ENCODE measurements at regions not wholly inside any gene's neighbourhood (a gene's known extent, or its start where the extent isn't known, plus 50 kb on each side); places are given as distances from the start of the nearest gene placed in this dataset.

DNA sequence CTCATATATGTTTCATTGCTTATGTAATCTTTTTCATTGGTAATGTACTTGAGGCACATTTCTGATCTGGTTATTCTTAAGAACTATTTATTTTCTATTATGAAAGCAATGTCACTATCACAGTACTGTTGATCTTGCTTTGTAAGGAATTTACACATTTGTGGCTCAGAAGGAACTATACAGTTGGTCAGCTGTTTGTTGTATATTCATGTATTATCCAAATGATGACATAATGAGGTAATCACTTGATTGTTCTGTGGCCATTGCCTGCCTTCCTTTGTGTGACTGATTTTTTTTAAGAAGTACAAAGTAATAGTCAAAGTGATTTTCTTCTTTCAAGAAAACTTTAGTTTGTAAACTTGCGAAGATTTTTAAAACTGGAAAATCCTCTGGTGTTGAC, 399.9 kb downstream of the TMEM161B start:
- no peak for DNase-seq

DNA sequence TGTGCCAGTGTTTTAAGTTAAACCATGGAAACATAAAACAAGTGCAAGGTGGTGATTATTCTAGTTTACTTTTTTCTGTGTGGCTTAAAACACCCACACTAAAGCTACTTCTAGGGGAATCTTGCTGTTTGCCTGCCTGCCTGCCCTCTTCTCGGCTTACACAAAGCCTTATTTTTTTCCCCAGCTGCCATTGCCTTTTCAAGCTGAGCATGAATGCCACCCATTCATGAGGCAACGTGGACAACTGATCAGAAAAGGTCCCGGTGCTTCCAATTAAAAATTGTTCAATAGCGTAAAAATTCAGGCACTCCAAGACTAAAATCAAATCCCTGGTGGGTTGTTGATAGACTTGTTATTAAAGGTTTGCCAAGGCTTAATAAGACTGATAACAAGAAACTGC, 401.4 kb downstream of the TMEM161B start:
- no peak for DNase-seq

DNA sequence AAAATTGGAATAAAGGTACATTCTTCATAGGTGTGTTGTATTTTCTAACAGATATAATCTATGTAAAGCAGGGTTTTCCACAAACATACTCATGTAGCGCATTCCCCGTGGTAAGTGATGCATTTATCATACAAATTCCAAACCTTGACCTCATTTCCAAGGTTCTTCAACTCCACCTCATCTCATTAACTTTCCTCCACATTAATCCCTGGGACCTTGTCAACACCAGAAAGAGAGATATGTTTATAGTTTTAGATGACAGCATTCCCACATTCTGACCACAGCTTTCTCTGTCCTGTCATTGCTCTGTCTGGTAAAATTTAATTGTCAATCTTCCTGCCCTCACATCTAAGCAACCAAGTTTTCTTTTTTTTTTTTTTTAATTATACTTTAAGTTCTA, 415.1 kb downstream of the TMEM161B start:
- DNase-seq = no peak

DNA sequence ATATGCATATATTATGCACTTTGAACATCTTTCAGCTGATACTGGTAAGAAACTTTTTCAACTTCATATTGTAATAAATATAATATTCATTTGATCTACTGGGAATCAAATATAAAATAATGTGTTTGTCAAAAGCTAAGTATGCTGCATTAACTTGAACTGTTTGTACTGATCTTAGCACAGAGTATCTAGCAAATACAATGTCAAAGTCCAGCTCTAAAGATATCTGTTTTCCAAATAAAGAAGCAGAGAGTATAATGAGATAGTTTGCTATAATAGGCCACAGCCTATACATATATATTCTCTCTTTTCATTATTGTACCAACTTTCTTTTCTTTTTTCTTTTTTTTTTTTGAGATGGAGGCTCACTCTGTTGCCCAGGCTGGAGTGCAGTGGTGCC, 417.0 kb downstream of the TMEM161B start:
- no peak for DNase-seq

DNA sequence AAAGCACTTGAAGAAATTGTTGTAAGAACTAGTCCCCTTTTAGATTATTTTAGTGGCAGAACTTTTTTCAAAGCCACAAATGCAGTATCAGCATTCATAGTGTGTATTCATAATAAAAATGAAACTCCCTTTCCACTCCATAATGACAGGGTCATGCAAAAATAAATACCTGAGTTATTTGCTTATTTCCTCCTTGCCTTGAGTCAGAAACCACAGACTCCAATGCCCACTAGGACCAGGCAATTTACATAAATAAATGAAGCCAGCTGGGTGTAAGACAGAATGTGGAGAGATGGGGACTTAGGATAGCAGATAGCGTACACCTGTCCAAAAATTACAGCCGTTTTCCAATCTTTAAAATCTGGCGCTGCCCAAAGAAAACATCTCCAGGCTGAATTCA, 417.8 kb downstream of the TMEM161B start:
- DNase-seq = no peak

DNA sequence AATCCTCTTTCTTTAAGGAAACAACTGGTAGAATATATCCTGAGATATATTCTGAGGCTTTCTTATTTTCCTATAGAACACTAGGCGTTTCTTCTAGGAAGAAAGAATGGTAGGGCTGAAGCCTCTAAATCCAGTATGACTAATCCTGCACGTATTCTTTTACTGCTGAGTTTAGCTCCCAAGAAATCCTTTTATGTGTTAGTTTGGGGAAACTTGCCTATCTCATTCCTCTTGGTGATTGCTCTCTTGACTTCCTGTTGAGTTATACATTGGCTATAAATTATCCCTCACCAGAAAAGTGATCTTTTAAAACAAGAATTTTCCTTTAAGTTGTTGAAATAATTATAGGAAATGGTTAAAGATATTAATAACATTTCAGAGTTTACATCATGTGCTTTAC, 422.9 kb downstream of the TMEM161B start:
- no peak for DNase-seq

DNA sequence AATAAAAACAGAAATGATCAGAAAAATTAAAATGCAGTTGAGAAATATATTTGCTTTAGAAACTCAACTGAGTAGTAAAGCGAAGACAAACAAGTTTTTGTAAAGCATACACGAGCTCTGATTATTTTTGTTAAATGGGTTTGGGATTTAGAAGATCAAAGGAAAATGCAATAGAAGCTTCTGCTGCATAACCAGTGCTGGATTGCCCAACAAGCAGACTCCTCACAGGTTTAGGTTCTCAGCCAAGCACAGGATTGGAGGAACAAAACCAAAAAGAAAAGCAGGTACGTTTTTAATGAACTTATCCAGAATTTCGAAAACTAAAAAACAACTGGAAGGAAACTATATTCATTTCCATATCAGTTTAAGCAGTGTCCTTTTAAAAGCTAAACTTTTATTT, 423.8 kb downstream of the TMEM161B start:
- no peak for DNase-seq

DNA sequence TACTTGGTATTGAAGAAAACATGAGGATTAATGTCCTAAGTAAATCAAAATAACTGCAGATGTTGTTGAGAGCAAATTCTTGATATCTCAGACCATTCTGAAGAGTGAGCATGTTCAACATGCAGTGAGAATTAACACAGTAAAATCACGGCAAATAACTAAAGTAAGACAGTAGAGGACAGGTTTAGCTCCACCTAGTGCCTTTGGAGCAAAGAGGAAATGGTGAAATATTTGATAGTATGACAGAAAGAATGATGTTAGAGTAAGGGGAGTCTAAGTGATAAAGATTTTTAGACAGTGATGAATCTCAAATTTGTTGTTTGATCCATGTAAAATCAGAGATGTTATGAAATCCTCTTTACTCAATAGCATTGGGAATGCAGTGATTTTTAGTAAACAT, 424.2 kb downstream of the TMEM161B start:
- no peak for DNase-seq

DNA sequence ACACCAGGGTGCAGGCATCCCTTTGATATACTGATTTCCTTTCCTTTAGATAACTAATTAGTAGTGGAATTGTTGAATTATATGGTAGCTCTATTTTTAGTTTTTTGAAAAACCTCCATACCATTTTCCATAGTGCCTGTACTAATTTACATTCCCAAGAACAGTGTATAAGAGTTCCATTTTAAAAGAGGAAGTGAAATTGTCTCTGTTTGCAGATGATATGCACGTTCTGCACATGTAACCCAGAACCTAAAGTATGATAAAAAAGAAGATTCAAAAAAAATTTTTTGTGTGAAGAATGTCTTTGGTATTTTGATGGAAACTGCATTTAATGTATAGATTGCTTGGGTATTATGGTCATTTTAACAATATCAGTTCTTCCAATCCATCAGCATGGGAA, 424.0 kb upstream of the CCNH start:
- DNase-seq = no peak

DNA sequence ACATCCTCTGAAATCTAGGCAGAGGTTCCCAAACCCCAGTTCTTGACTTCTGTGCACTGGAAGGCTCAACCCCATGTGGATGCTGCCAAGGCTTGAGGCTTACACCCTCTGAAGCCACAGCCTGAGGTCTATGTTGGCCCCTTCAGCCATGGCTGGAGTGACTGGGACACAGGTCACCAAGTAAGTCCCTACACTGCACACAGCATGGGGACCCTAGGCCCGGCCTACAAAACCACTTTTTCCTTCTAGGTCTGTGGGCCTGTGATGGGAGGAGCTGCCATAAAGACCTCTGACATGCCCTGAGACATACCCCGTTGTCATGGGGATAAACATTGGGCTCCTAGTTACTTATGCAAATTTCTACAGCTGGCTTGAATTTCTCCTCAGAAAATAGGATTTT, 418.8 kb upstream of the CCNH start:
- DNase-seq = no peak

DNA sequence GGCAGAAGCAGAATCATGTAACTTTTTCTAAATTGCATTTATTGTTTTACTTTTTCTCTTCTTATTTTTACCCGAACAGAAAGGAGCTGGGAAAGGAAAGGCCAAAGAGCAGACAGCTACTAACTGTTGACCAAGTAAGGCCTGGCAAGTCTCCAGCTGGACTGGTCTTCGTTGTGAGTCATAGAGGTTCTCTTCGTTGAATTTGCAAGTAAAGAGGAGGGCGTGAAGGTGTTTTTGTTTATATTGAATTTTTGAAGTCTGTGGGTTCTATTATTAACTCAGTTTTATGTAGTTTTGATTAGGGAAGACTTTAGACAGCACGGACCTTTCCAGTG, 416.5 kb upstream of the CCNH start:
- peak; percentile 1 to 7 for DNase-seq

DNA sequence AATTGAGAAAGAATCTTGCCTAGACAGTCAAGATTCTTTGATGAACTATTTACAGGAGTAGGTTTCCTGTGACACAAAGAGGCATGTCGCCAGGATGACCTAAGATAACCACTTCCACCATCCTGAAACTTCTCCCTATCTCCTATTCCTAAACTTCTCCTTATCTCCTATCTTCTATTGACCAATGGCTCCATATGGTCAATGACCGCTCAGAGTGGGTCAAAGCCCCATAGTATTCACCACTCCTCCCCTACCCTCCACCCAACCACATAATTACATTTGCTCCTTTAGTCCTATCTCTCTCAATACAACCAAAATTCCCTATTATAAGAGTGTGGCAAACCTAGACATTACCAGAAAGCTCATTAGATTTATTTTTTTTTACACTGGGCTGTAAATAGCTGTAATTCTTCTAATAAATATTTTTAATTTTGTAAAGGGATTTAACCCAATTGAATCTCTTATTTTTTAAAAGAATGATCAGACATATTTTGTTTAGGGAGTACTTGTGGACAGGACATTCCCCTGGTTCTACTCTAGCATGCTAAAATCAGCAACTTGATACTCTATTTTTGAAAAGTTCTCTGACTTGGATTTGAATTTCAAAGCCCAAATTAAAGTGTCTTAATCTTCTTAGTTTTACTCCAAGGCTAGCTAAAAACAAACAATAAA, 416.0 kb upstream of the CCNH start:
- DNase-seq = no peak

DNA sequence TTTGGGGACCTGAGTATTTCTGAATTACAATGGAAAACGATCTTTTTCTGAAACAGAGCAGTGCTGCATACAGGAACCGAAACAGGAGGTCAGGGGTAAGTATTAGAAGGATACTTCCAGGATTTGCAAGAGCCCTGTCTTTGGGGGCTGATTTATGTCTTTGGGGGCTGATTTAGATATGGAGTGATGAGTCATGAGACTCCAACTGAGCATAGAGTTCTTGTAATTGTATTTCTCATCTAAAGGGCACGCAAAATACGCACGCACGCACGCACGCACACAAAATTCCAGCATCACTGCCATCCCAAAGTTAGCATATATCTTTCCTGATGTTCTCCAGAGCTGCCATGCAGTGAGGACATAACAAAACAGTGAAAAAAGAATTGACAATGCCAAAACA, 414.8 kb upstream of the CCNH start:
- no peak for DNase-seq

DNA sequence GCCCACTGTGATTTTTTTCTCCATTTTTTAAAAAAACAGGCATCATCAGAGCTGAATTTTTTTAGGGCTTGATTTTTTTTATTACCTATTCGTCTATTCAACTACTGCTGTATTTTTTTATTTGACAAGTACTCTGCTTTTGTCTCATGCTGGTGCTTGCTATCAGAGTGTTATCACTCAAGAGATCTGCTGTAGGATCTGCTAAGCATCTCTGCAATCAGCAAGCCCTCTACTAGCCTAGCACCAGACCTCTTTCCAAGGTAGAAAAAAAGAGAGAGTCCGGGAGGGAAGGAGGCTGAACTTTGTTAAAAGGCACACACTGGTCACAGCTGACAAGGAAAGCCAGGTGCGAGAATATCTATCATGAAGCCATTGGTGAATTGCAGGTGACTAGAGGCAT, 413.8 kb upstream of the CCNH start:
- no peak for DNase-seq

DNA sequence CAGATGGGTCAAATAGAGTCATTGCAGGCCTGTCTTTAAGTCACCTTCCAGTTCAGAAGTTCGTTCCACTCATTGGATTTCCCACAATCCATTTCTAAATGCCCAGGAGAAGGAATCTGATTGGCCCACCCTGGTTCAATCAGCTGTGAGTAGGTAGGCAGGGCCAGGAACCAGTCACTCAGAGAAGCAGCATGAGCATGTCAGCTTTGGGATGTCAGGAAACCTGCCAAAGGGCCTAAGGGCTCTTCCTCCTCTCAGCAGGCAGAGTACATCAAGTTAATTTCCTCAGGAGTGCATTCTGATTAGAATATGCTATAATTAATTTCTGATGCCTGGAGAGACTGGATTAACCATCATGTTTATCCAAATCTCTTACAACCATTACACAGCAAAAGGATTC, 412.9 kb upstream of the CCNH start:
- no peak for DNase-seq

DNA sequence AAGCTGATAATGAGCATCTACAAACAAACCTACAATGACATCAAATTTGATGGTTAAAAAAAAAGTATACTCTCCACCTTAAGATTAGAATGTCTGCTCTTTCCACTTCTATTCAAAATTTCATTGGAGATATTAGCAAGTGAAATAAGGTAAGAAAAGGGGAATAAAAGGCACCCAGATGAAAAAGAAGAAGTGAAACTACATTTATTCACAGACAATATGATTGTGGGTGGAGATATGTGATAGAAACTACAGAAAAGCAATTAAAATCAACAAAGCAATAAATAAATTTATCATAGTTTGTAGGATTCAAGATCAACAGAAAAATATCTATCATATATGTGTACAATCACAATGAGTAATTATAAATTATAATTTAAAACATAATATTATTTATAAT, 395.1 kb upstream of the CCNH start:
- DNase-seq = no peak

DNA sequence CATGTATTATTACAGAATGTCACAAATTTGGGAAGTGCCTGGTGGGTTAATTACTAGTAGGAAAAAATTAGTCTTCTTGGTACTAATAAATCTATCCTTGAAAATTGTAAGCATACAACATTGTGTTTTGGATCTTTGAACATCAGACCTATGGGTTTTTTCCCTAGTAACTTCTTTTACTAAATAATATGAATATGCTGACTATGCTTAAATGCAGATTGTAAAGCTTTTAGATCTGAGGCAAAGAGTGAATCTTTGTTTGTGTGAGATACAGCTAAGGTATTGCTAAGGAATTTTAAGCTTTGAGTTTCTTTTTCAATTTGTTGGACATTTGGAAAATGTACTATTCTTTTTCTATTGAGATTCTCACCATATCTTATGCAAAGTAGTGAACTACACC, 390.6 kb upstream of the CCNH start:
- DNase-seq = no peak

DNA sequence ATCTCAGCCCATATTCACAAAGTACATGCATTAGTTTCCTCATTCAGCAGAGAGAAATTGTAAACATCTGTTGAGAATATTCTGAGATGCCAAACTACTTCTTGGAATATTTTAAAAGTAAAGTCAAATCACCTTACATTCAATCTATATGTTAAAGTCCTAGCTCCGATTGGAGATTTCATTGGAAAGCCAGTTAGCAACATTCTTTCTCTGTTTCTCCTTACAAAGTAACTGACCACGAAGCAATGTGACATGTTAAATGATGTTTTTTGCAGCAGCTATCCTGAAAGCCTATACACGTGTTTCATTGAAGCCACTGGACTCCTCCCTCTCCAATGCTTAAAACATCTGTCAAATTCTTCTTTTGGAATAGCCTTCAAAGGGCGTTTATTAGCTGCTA, 379.1 kb upstream of the CCNH start:
- no peak for DNase-seq

DNA sequence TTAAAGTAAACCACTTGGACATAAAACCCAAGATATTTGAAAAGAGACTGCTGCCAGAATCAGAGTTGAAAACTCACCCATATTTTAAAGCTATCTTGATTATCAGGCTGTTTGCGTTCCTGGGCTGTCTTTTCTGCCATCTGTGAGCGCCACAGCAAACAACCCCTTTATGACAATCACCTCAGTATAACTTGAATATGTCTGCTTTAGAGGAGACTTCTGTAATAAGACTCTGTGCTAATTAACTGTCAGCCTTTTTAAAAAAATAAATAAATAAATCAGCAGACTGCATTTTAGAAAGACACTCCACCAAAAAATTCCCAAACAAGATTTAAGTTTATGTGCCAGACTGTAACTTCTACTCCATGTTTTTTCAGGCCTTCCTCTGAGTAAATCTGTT, 375.7 kb upstream of the CCNH start:
- no peak for DNase-seq

DNA sequence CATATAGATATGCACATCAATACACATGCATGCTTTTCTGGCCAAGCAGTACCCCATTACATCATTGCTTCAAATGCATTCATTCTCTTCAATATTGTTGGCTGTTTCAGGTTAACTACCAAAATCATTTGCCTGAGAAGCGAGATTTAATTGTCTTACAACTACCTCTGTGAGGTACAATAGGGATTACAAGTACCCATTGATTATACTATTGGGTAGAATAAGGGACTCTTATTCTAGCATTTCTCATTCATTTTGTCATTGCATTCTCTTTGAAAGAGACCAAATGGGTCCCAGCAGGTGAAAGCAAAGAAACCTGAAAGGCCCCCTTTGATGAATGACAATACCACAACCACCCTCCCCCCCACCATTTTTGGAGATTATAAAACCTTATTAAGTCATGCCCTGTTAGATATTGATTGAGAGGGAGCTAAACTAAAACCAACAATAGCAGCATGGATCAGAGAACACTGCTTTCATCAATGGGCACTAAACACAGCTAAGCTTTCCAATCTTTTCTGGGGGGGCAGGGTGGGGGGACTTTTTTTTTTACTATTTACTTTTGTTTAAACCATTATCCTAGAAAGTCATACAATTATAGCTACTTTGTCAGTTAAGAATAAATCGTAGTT, 375.0 kb upstream of the CCNH start:
- DNase-seq = no peak

DNA sequence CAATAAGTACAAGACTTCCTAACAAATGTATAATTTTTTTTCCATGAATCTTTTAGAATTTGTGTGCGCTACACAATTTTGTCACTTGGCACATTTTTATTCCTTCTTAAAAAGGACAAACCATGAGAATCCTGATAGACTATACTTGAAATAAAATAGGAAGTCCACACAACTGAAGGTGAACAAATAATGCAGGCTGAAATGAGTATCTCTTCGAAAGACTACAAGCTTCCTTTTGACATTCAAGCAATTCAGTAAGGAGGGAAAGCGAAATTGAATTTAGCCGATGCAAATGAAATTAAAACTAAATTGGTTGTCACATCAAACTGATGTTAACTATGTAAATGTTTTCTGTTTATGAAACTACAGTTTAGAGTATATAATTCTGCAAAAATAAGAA, 374.4 kb upstream of the CCNH start:
- no peak for DNase-seq

DNA sequence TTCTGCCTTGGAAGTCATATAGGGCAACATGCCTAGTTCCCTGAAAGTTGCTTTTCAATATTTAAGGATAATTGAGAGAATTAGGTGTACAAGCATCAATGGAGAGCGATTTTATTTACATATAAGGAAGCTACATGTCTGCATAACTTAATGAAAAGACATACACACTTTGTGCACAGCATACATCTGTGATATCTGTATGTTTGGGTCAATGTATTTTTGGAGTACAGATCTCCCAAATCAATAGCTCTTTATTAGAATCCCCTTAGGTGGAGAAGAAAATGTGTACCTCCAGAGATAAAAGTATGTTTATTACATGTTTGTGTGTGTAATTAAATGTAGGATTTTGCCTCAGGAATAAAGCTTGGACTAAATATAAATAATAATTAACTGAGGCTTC, 373.7 kb upstream of the CCNH start:
- no peak for DNase-seq

DNA sequence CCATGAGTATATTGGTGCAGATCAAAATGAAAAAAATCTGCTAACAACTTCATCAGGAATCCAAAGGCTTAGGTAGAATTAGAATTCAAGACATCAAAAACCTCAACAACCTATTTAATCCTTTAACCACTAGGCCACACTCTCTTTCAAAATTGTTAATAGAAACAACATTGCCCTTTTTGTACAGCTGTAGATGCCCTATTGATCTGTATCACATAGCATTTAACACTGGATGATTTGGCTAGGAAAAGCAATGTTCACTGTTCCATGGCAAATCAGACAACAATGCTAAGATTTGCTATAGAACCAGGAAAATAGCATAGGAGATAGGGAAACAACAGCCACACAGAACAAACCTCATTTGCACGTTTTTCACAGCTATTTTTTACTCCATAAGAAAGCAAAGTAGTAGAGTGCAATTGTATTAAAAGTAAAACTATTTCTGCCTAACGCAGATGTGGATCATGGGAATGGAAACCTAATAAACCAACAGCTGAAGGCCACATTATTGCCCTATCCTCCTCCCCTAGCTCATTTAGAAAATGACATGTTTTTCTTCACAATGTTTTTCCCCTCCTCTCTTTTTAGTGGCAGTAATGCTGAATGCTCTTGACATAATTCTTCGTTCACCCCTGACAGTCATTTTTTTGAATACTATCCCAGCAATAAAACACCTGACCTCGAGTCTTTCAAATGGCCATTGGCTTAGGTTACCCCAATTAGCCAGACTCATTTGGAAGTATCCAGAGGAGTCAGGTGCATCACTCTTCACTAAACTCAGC, 373.0 kb upstream of the CCNH start:
- no peak for DNase-seq

DNA sequence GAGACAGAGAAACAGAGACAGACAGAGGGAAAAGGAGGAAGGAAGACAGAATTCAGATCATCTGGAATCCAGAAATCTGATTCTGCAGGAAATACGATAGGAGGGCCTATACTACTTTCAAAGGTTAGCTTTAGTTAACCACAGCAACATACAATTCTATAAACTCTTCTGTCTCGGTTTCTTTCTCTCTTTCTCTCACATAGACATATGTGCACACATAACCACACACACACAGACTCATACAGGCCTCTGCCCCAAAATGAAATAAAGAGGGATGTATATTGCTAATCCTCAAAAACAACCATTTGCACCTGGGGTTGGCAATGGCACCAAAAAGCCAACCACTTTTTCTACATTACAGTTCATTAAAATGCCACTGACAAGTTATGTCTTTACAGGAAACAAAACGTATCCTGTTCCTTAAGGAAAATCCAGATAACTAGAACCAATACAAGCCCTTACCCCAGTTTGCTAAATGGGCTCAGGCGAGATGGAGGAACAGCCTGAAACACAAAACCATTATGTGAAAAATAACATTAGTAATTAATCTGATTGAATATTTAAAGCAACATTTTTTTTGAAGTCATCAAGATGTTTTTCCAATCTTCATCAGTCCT, 372.3 kb upstream of the CCNH start:
- no peak for DNase-seq

Data from SHP77 (cell line).